H1 (cell line): ENCODE measurements at regions not wholly inside any gene's neighbourhood (a gene's known extent, or its start where the extent isn't known, plus 50 kb on each side); places are given as distances from the start of the nearest gene placed in this dataset.

Experiments used
- CTCF ChIA-PET: fragments of 300-600 bp; sonication (Branson Sonifier 250); formaldehyde crosslinking; loops from one replicate; lab custom pipeline; 2021; ENCODE audit not compliant: partially characterized antibody; lab: Charles Lee
- POLR2A ChIA-PET: fragments of 300-600 bp; sonication (Branson Sonifier 250); formaldehyde crosslinking; loops from one replicate; lab custom pipeline; 2021; ENCODE audit warnings: inconsistent platforms; ENCODE audit not compliant: partially characterized antibody; lab: Charles Lee
- DNase-seq, 2 experiments: peaks; one replicate each; pipeline versions ENCODE4 v3.0.0 to v3.0.0-alpha.2; 2010 to 2022; ENCODE audit warnings: low spot score in 2 of 2, low read depth in 1 of 2, mixed read lengths in 1 of 2
- FAIRE-seq: peaks from 2 replicates; lab custom pipeline; 2011; peaks lifted over from hg19 to GRCh38; lab: Jason Lieb, UNC
- H2AFZ ChIP-seq: 2 replicates; pipeline ENCODE4 v1.8.1; 2012; ENCODE audit warnings: low read length, inconsistent platforms
- H2AK5ac ChIP-seq: 2 replicates; pipeline ENCODE4 v1.6.1; 2013; ENCODE audit warnings: low read depth, low read length
- H2BK120ac ChIP-seq: replicated peaks from 2 replicates; pipeline ENCODE3; 2013; ENCODE audit warnings: low read depth, low read length, inconsistent platforms
- H2BK12ac ChIP-seq: 2 replicates; pipeline ENCODE4 v1.6.1; 2013; ENCODE audit warnings: low read depth, low read length
- H2BK15ac ChIP-seq: 2 replicates; pipeline ENCODE4 v1.6.1; 2013; ENCODE audit warnings: low read length
- H2BK20ac ChIP-seq: 2 replicates; pipeline ENCODE4 v1.6.1; 2013; ENCODE audit warnings: low read length
- H2BK5ac ChIP-seq: 2 replicates; pipeline ENCODE4 v1.6.1; 2013; ENCODE audit warnings: low read depth, low read length
- H3K14ac ChIP-seq: 2 replicates; pipeline ENCODE4 v1.6.1; 2013; ENCODE audit warnings: inconsistent platforms; ENCODE audit not compliant: insufficient read length
- H3K18ac ChIP-seq: 2 replicates; pipeline ENCODE4 v1.6.1; 2013; ENCODE audit warnings: low read length; ENCODE audit errors: extremely low read depth
- H3K23ac ChIP-seq: 2 replicates; pipeline ENCODE4 v1.6.1; 2013; ENCODE audit warnings: inconsistent platforms; ENCODE audit not compliant: insufficient read length
- H3K23me2 ChIP-seq: 2 replicates; pipeline ENCODE4 v1.6.1; 2013; ENCODE audit warnings: low read depth, low read length
- H3K27ac ChIP-seq: 2 replicates; pipeline ENCODE4 v1.6.1; 2011; ENCODE audit warnings: low read depth, low read length, inconsistent platforms
- H3K27me3 ChIP-seq, 4 experiments: replicated peaks in 1 of 4; 1 replicate in 1 of 4; 2 replicates in 3 of 4; pipeline versions ENCODE4 v1.6.1 to v1.8.1; 2011 to 2013; ENCODE audit warnings: low read length in 3 of 4, mild to moderate bottlenecking in 3 of 4, inconsistent platforms in 2 of 4, mixed read lengths in 2 of 4, moderate library complexity in 1 of 4; ENCODE audit not compliant: control insufficient read depth in 3 of 4, insufficient read depth in 3 of 4; ENCODE audit errors: extremely low read depth in 1 of 4
- H3K36me3 ChIP-seq, 4 experiments: 2 replicates each; pipeline versions ENCODE4 v1.6.1 to v1.8.1; 2011 to 2013; ENCODE audit warnings: mild to moderate bottlenecking in 4 of 4, low read length in 3 of 4, moderate library complexity in 2 of 4, control low read depth in 1 of 4, inconsistent platforms in 1 of 4; ENCODE audit not compliant: insufficient read depth in 4 of 4, control insufficient read depth in 2 of 4
- H3K4ac ChIP-seq: replicated peaks from 2 replicates; pipeline ENCODE3; 2013; ENCODE audit warnings: low read length, low read depth, mixed read lengths, inconsistent platforms; ENCODE audit not compliant: insufficient read length
- H3K4me1 ChIP-seq, 4 experiments: replicated peaks in 1 of 4; 1 replicate in 1 of 4; 2 replicates in 3 of 4; pipeline versions ENCODE4 v1.6.1 to v1.8.1; 2011 to 2013; ENCODE audit warnings: low read length in 3 of 4, inconsistent platforms in 2 of 4, mixed read lengths in 1 of 4; ENCODE audit not compliant: insufficient read depth in 4 of 4, control insufficient read depth in 3 of 4
- H3K4me2 ChIP-seq, 2 experiments: 2 replicates each; pipeline versions ENCODE4 v1.6.1 to v1.8.1; 2011 to 2013; ENCODE audit warnings: low read depth in 2 of 2, low read length in 2 of 2, control low read depth in 1 of 2, inconsistent platforms in 1 of 2, mild to moderate bottlenecking in 1 of 2; ENCODE audit not compliant: insufficient read depth in 1 of 2
- H3K4me3 ChIP-seq, 4 experiments: fragments of 200-600, 300-600 bp in 1 of 4; sonication (generic), shearing (Covaris generic), sonication (Bioruptor Twin) in 1 of 4; 2 replicates each; pipeline versions ENCODE4 v1.5.1 to v1.8.1; 2011 to 2016; ENCODE audit warnings: low read length in 4 of 4, low read depth in 3 of 4, control low read depth in 2 of 4, inconsistent platforms in 2 of 4, mild to moderate bottlenecking in 2 of 4, mixed read lengths in 1 of 4, moderate library complexity in 1 of 4; ENCODE audit not compliant: insufficient read depth in 2 of 4; ENCODE audit errors: extremely low read depth in 1 of 4
- H3K56ac ChIP-seq: replicated peaks from 2 replicates; pipeline ENCODE3; 2013; ENCODE audit warnings: low read depth, mild to moderate bottlenecking, mixed read lengths, low read length, inconsistent platforms; ENCODE audit not compliant: insufficient read length
- H3K79me1 ChIP-seq: 2 replicates; pipeline ENCODE4 v1.6.1; 2013; ENCODE audit warnings: low read depth, low read length, control low read depth
- H3K79me2 ChIP-seq, 2 experiments: 2 replicates each; pipeline versions ENCODE4 v1.6.1 to v1.8.1; 2012 to 2013; ENCODE audit warnings: low read length in 2 of 2, mild to moderate bottlenecking in 2 of 2, inconsistent platforms in 1 of 2; ENCODE audit not compliant: insufficient read depth in 2 of 2, control insufficient read depth in 1 of 2
- H3K9ac ChIP-seq, 4 experiments: replicated peaks in 1 of 4; 1 replicate in 1 of 4; 2 replicates in 3 of 4; pipeline versions ENCODE4 v1.6.1 to v1.8.1; 2011 to 2013; ENCODE audit warnings: low read depth in 3 of 4, low read length in 3 of 4, control low read depth in 2 of 4, mild to moderate bottlenecking in 2 of 4, moderate library complexity in 2 of 4, inconsistent platforms in 1 of 4; ENCODE audit errors: extremely low read depth in 1 of 4
- H3K9me3 ChIP-seq, 2 experiments: 2 replicates each; pipeline versions ENCODE4 v1.6.1 to v1.8.1; 2012 to 2013; ENCODE audit warnings: mild to moderate bottlenecking in 2 of 2, moderate library complexity in 2 of 2, control low read depth in 1 of 2, inconsistent platforms in 1 of 2, low read depth in 1 of 2, low read length in 1 of 2, mixed read lengths in 1 of 2; ENCODE audit not compliant: insufficient read depth in 2 of 2
- H4K20me1 ChIP-seq, 2 experiments: replicated peaks in 1 of 2; 2 replicates each; pipeline versions ENCODE3 to v1.8.1; 2011 to 2013; ENCODE audit warnings: inconsistent platforms in 2 of 2, low read length in 2 of 2, mild to moderate bottlenecking in 1 of 2; ENCODE audit not compliant: insufficient read depth in 2 of 2, control insufficient read depth in 1 of 2
- H4K5ac ChIP-seq: 2 replicates; pipeline ENCODE4 v1.6.1; 2013; ENCODE audit warnings: low read length, low read depth, mixed read lengths, inconsistent platforms; ENCODE audit not compliant: insufficient read length
- H4K8ac ChIP-seq: 2 replicates; pipeline ENCODE4 v1.8.0; 2013; ENCODE audit warnings: mild to moderate bottlenecking, moderate library complexity, low read length, inconsistent platforms; ENCODE audit not compliant: insufficient read depth; ENCODE audit errors: extremely low read depth
- H4K91ac ChIP-seq: replicated peaks from 2 replicates; pipeline ENCODE3; 2013; ENCODE audit warnings: low read length, mixed read lengths, inconsistent platforms; ENCODE audit not compliant: insufficient read length
- BRCA1 ChIP-seq: IDR thresholded peaks from 2 replicates; pipeline ENCODE4 v1.6.1; 2012; ENCODE audit warnings: low read depth, low read length, improper control_type of control experiment
- CBX8 ChIP-seq: fragments of 300-800, 300-1000 bp; sonication (generic); IDR thresholded peaks from 2 replicates; pipeline ENCODE4 v1.7.1; 2016; ENCODE audit warnings: low read depth, low read length, borderline replicate concordance
- EGR1 ChIP-seq: IDR thresholded peaks from 2 replicates; pipeline ENCODE4 v1.6.1; 2011; ENCODE audit warnings: low read depth, low read length, borderline replicate concordance
- FOSL1 ChIP-seq: IDR thresholded peaks from 2 replicates; pipeline ENCODE4 v1.6.1; 2011; ENCODE audit warnings: mild to moderate bottlenecking, low read depth, low read length, moderate library complexity; ENCODE audit not compliant: insufficient read depth
- YY1 ChIP-seq: IDR thresholded peaks from 2 replicates; pipeline ENCODE4 v1.6.1; 2011; ENCODE audit warnings: low read depth, mild to moderate bottlenecking, low read length
- ZNF274 ChIP-seq: IDR thresholded peaks from 2 replicates; pipeline ENCODE4 v1.7.0; 2012; ENCODE audit warnings: low read length, borderline replicate concordance; ENCODE audit errors: extremely low read depth
- WGBS, 2 experiments: shearing (Covaris generic) in 1 of 2; methylation state at CpG; one replicate each; pipeline versions ENCODE4 v1.1.6 to v1.1.7; 2013 to 2015; ENCODE audit warnings: low lambda C conversion rate in 2 of 2, mixed read lengths in 2 of 2, inconsistent platforms in 1 of 2, low coverage in 1 of 2, missing lambda C conversion rate in 1 of 2; ENCODE audit not compliant: insufficient replicate concordance in 2 of 2, insufficient coverage in 1 of 2, insufficient read length in 1 of 2; ENCODE audit errors: extremely low coverage in 1 of 2, missing lambda C conversion rate in 1 of 2; 5-methylcytosine and 5-hydroxymethylcytosine counted together

- H2AK5ac ChIP-seq: no peak overlapping the region
- FAIRE-seq (no peak), DNase-seq (no peak)
- H3K27ac ChIP-seq: no peak overlapping the region
- H3K14ac ChIP-seq: no peak overlapping the region
- H3K56ac ChIP-seq: no peak overlapping the region
- H3K4me2 ChIP-seq: no peak overlapping the region
- H2BK12ac ChIP-seq: no peak overlapping the region
- H3K9me3 ChIP-seq: no peaks in the 10 kb centered on the region; a peak in 1 of 4 replicates
- CTCF ChIA-PET: no interaction called here
- H4K5ac ChIP-seq: no peak overlapping the region
- no peaks in the 10 kb centered on the region for H4K20me1 ChIP-seq
- POLR2A ChIA-PET: no interaction called here
- WGBS, 2 experiments: 93% methylated on average over 2 of the region's 2 CpGs; no CpG with 5 or more reads in 1 of the 2 experiments
- H3K9ac ChIP-seq: no peak overlapping the region
- no peak overlapping the region for H3K23ac ChIP-seq
- H3K18ac ChIP-seq: no peak overlapping the region
- no peak overlapping the region for H2BK5ac ChIP-seq
- H4K91ac ChIP-seq: no peak overlapping the region
- H3K27me3 ChIP-seq: no peaks in the 10 kb centered on the region
- H3K36me3 ChIP-seq: no peaks in the 10 kb centered on the region
- no peak overlapping the region for H2BK15ac ChIP-seq
- H3K79me2 ChIP-seq: no peaks in the 10 kb centered on the region
- H3K23me2 ChIP-seq: no peaks in the 10 kb centered on the region
- H4K8ac ChIP-seq: no peak overlapping the region
- no peak overlapping the region for H3K4ac ChIP-seq
- H3K4me3 ChIP-seq: no peak overlapping the region
- H2BK20ac ChIP-seq: no peak overlapping the region
- no peaks in the 10 kb centered on the region for H3K79me1 ChIP-seq
- H2AFZ ChIP-seq: no peak overlapping the region
- no peak overlapping the region for H2BK120ac ChIP-seq
- H3K4me1 ChIP-seq: no peaks in the 10 kb centered on the region
- TF ChIP-seq YY1 (no peak), ZNF274 (no peak), BRCA1 (no peak), FOSL1 (no peak), CBX8 (no peak), EGR1 (no peak)
Measured at GRCh38 chr4:189874591-189874990, 66.1 kb upstream of the FRG1 start.
